Activated T-helper 1 cell treated with anti-CD3 and anti-CD28 coated beads, Interleukin-12 subunit alpha, Interleukin-12 subunit beta, Interleukin-2, Interleukin-4 antibody, amounts not matched to agents 30 ng/mL and 10 ng/mL and 1 ng/mL, durations not matched to agents 14 hours and 24 hours and 36 hours (primary cell): ENCODE measurements at regions not wholly inside any gene's neighbourhood (a gene's known extent, or its start where the extent isn't known, plus 50 kb on each side); places are given as distances from the start of the nearest gene placed in this dataset.

Source experiments
- DNase-seq: peaks from one replicate; pipeline ENCODE4 v3.0.0; 2021; ENCODE audit warnings: low spot score
- H3K27ac Mint-ChIP-seq: one replicate; pipeline ENCODE4 v1.8.0; 2021; ENCODE audit warnings: mild to moderate bottlenecking, mixed read lengths
- H3K27me3 Mint-ChIP-seq: one replicate; pipeline ENCODE4 v1.8.0; 2022; ENCODE audit warnings: mild to moderate bottlenecking, moderate library complexity, mixed read lengths; ENCODE audit not compliant: insufficient read depth
- H3K36me3 Mint-ChIP-seq: one replicate; pipeline ENCODE4 v1.8.0; 2021; ENCODE audit warnings: low read depth, mixed read lengths
- H3K4me1 Mint-ChIP-seq: one replicate; pipeline ENCODE4 v1.8.0; 2021; ENCODE audit warnings: low read depth, mixed read lengths
- H3K4me3 Mint-ChIP-seq: one replicate; pipeline ENCODE4 v1.8.0; 2021; ENCODE audit warnings: mild to moderate bottlenecking, moderate library complexity, mixed read lengths
- H3K9me3 Mint-ChIP-seq: one replicate; pipeline ENCODE4 v1.8.0; 2021; ENCODE audit warnings: mixed read lengths
- intact Hi-C: fragments of 100-400 bp; cut with micrococcal nuclease; formaldehyde crosslinking; loops from one replicate; pipeline ENCODE4 v1.15.1; 2024

DNA sequence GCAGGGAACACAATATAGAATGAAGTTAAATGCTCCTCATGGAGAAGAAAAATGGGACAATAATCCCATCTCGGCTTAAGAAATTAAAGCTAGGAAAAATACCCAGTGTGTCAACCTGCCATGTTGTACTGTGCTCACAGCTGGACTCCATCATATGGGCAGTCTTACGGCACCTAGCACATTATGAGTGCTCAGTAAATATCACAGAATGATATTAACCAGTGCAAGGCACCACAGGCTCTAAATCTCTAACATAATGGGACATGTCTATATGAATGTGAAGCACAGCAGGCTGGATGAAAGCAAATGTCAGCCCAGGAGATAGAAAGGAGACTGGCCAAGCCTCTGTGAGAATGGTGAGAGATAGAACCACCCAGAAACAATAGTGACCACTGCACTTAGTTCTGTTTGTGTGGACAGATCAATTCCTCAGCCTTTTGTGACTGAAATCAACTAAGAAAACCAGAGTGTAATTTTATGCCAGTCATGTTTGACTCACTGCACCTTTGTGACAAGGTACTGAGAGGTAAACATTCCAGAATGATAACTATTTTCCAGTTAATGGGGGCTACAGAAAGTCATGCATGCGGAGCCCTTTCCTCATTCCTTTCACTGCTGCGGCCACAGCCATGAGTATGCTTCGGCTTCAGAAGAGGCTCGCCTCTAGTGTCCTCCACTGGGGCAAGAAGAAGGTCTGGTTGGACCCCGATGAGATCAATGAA lies 140.4 kb upstream of the CDH6 start:
- H3K4me3 Mint-ChIP-seq: no peak overlapping the region
- no peak overlapping the region for H3K27ac Mint-ChIP-seq
- no peaks in the 10 kb centered on the region for H3K36me3 Mint-ChIP-seq
- no peak for DNase-seq
- intact Hi-C loops: no loop called here
- H3K27me3 Mint-ChIP-seq: no peaks in the 10 kb centered on the region
- no peaks in the 10 kb centered on the region for H3K4me1 Mint-ChIP-seq
- peaks cover 4% of the 10 kb centered on the region for H3K9me3 Mint-ChIP-seq

DNA sequence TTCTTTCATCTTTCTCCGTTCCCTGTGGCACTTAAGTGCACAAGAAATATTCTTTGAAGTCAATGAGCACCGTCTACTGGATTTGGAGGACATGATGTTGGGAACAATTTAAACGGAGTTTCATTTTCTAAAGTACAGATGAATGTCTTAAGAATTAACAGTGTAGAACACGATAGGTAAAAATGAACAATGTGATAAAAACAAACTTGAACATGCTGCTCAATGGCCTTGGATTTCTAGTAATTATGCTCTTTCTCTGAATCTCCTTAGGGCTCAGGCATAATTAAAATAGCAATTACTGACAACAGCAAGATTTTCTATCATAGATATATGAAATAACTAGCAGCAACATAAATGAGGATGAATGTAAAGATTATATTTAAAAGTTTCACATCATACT lies 142.2 kb upstream of the CDH6 start:
- intact Hi-C loops: no loop called here
- DNase-seq: no peak
- Mint-ChIP-seq H3K36me3 (no peaks in the 10 kb centered on the region), H3K27ac (no peak overlapping the region), H3K9me3 (peaks cover 4% of the 10 kb centered on the region), H3K4me1 (no peaks in the 10 kb centered on the region), H3K27me3 (no peaks in the 10 kb centered on the region), H3K4me3 (no peak overlapping the region)

DNA sequence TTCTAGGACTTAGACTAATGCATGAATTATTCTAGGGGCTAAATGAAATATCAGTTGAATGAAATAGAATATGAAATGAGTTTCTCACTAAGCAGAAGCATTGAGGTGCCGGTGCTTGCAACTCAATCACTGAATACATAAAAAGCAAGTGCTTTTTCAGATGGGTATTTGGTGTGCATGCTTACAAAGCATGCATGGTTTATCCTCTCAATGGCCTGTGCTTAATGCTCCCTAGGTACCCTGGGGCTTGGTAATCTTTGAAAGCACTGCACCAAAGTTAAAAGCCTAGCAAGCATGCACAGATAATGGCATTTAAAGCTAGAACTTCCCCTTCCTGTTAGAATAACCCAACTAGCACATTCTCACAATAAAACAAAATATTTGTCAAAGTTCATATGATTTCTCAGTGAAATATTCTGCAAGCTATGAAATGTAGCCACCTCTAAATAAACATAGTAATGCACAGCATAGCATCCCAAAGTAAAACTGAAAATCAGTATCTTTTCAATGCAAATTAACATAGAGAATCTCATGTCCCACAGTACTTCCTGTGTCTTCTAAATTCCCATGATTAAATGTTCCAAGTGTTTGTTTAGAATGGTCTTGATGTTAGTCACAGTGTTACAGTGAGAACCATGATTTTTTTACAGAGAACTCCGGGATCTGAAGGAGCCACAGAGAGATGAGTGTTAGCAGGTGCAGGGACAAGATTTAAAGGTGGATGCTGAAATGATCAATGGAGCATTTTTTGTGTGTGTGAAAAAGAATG lies 143.4 kb upstream of the CDH6 start:
- intact Hi-C loops: no loop called here
- DNase-seq: no peak
- Mint-ChIP-seq H3K27me3 (no peaks in the 10 kb centered on the region), H3K4me1 (no peaks in the 10 kb centered on the region), H3K4me3 (no peak overlapping the region), H3K27ac (no peak overlapping the region), H3K9me3 (peaks cover 9% of the 10 kb centered on the region), H3K36me3 (no peaks in the 10 kb centered on the region)

DNA sequence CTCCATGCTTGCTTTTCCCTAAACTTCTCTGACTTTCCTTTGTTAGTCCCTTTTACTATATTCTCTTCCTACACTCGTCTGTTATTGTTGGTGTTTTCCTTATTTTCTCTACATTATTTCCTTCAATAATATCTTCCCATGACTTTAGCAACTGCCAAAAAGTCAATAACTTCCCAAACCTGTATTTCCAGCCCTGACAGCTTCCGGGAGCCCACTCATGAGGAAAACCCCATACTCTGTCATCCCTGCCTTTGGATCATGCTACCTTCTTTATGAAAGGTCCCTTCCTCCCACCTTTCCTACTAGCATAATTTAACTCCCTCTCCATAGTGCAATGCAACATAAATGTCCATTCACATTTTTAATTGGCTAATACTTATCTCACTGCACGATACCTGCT lies 144.0 kb upstream of the CDH6 start:
- no peaks in the 10 kb centered on the region for H3K4me1 Mint-ChIP-seq
- intact Hi-C loops: no loop called here

DNA sequence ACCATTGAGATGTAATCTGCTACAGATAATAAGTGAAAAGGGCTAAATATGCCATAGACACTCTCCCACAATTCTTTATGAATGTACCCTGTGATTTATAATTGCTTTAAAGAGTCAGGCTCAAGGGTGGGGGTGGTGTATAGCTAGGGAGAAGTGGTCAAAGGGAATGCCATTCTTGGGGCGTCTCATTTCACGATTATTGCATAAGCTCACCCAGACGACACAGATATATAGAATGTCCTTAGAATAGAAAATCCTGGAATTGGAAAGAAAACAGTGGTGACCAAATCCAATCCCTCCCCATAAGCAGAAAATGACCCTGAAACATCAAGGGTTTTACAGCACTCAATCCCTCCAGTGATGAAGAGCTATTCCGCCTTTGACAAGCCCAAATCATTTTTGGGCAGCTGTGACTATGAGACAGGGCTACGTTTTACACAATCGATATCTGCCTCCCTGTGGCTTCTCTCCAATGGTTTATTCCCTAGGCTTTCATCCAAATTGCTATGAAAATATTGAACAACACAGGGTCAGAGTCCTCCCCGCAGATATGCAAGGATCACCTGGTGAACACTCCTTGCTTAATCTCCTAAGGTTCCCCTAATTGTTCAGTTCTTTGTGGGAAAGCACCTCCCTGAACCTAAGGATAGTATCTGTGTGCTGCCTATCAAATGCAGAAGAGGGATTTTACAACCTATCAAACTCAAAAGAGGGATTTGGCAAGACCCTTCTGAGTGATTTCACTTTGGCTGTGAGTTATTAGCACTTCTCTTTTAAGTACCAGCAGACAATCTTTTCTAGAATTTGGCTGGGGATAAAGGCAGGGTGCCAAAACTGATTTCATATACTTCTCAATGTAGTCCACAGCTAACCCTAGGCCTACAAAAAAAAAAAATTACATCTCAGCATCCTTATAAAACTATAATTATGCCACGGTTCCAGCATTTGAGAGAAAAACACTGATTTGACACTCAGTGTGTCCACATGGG lies 144.9 kb upstream of the CDH6 start:
- H3K27ac Mint-ChIP-seq: no peak overlapping the region
- H3K4me3 Mint-ChIP-seq: no peak overlapping the region
- peaks cover 14% of the 10 kb centered on the region for H3K9me3 Mint-ChIP-seq
- intact Hi-C loops: no loop called here
- H3K36me3 Mint-ChIP-seq: no peaks in the 10 kb centered on the region
- no peaks in the 10 kb centered on the region for H3K4me1 Mint-ChIP-seq
- DNase-seq: no peak
- H3K27me3 Mint-ChIP-seq: no peaks in the 10 kb centered on the region

More for the DNA sequence above, 144.0 kb upstream of the CDH6 start:
- peaks cover 14% of the 10 kb centered on the region for H3K9me3 Mint-ChIP-seq
- H3K4me3 Mint-ChIP-seq: no peak overlapping the region
- no peak for DNase-seq
- H3K27me3 Mint-ChIP-seq: no peaks in the 10 kb centered on the region
- H3K36me3 Mint-ChIP-seq: no peaks in the 10 kb centered on the region
- H3K27ac Mint-ChIP-seq: no peak overlapping the region

DNA sequence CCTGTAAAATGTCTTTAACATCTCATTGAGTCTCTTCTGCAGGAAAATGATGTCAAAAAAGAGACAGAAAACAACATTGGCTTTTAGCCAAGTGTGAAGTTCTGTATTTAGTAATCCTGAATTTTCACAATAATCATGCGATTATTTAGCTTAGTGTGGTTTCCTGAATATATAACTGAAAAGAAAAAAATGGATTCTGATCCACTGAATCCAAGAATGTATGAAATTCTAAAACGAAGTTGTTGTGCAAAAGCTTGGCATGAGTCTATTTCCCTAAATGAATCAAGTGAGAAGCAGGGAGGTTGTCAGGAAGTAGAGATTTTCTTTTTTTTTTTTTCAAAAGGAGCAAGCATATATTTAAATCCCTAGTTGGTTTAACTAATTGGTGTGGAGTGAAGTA lies 145.9 kb upstream of the CDH6 start:
- H3K27ac Mint-ChIP-seq: no peak overlapping the region

DNA sequence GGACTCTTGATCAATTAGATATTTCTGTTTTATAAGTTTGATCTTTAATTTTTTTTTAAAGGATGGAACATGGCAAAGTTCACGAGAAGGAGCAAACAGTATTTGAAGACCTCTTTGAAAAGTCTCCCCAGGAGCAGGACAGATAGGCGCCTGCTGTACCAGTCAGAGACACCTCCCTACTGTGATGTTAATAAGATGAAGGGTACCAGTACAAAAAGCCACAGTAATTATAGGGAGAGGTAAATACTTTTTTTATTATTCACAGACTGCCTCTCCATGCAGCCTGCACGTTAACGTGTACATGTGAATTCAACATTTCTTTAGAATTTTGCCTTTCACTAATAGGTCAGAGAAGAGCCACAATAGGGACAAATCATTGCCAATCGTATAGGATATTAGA lies 146.5 kb upstream of the CDH6 start:
- Mint-ChIP-seq H3K9me3 (peaks cover 17% of the 10 kb centered on the region), H3K4me1 (no peaks in the 10 kb centered on the region), H3K27me3 (no peaks in the 10 kb centered on the region), H3K36me3 (no peaks in the 10 kb centered on the region), H3K4me3 (no peak overlapping the region), H3K27ac (no peak overlapping the region)
- intact Hi-C loops: no loop called here
- no peak for DNase-seq

More for the DNA sequence above, 145.9 kb upstream of the CDH6 start:
- intact Hi-C loops: no loop called here
- H3K36me3 Mint-ChIP-seq: no peaks in the 10 kb centered on the region
- no peak overlapping the region for H3K4me3 Mint-ChIP-seq
- no peak for DNase-seq
- no peaks in the 10 kb centered on the region for H3K27me3 Mint-ChIP-seq
- peaks cover 17% of the 10 kb centered on the region for H3K9me3 Mint-ChIP-seq
- no peaks in the 10 kb centered on the region for H3K4me1 Mint-ChIP-seq

DNA sequence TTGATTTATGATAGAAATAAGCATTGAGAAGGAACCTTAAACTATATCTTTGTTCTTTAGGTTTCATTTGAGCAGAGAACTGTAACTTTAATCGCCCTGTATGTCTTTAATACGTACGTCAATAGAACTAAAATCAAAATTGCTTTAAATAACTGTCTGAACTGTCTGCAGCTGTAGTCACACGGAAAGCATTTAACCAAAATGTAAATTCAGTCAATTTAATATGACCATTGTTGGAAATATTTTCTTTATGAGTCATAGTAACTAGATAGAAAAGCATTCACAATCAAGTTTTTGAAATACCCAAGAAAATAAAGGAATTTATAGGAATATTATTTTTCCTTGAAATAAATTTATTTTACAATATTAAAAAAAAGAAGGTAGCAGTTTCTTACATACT lies 157.1 kb upstream of the CDH6 start:
- no peak for DNase-seq
- Mint-ChIP-seq H3K27ac (no peak overlapping the region), H3K36me3 (no peaks in the 10 kb centered on the region), H3K4me3 (no peak overlapping the region), H3K27me3 (no peaks in the 10 kb centered on the region), H3K9me3 (peaks cover 30% of the 10 kb centered on the region), H3K4me1 (no peaks in the 10 kb centered on the region)
- intact Hi-C loops: no loop called here

DNA sequence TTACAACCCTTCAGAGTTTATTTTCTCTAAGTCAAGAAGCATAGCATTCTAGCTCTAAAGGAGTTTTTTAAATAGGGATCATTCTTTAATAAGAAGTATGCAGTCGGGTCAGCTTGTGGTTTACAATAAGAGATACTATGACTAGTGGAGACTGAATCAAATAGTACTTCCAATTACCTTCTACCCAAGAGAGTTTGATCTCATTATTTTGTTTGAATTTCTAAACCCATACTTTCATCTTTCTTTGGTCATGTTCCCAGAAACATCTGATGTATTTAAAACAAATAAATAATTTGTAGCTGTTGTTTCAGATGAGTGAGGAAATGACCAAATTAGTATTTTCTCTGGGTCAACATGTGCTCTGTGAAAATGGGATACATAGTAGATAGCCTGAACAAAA lies 160.2 kb upstream of the CDH6 start:
- H3K9me3 Mint-ChIP-seq: peaks cover 20% of the 10 kb centered on the region
- intact Hi-C loops: no loop called here
- H3K36me3 Mint-ChIP-seq: no peaks in the 10 kb centered on the region
- H3K4me3 Mint-ChIP-seq: no peak overlapping the region
- DNase-seq: no peak
- H3K4me1 Mint-ChIP-seq: no peaks in the 10 kb centered on the region
- no peak overlapping the region for H3K27ac Mint-ChIP-seq
- H3K27me3 Mint-ChIP-seq: no peaks in the 10 kb centered on the region

DNA sequence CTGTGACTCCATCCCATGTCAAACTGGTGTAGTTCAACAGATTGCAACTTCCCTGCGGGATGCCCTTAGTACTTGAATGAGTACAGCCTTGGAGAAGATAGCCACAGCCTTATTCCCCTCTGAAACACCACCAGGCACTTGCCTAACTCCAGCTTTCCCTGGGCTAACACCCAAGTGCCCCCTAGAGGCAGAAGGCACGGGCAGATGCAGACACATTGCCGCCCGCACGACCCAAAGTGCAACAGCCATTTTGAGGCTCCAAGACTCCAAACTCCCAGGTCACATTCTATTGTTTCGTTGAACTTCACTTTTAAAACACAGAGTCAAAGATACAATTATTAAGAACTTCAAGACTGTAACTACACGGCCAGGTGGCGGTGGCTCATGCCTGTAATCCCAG lies 163.6 kb upstream of the CDH6 start:
- DNase-seq: no peak
- intact Hi-C loops: no loop called here
- no peak overlapping the region for H3K27ac Mint-ChIP-seq

DNA sequence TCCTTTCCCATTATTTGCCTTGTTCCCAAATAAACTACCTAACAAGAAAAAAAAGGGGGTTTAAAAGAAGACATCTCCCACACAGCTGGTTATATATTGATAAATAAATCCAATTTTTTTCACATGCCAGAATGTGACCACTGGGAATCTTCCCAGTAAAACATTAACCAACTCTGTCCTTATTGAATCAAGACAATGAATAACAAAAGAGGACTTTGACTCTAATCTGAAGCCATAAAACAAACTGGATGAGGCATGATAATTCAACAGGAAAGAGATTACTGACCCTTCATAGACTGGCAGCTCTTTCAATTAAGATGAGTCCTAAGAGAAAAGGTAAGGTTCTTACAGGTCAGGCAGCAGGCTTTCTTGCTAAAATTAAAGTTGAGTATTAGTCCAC lies 165.8 kb upstream of the CDH6 start:
- H3K27me3 Mint-ChIP-seq: no peaks in the 10 kb centered on the region
- no peak overlapping the region for H3K27ac Mint-ChIP-seq
- no peak for DNase-seq
- H3K4me1 Mint-ChIP-seq: no peaks in the 10 kb centered on the region
- no peak overlapping the region for H3K4me3 Mint-ChIP-seq
- H3K36me3 Mint-ChIP-seq: no peaks in the 10 kb centered on the region
- H3K9me3 Mint-ChIP-seq: peaks cover 10% of the 10 kb centered on the region
- intact Hi-C loops: no loop called here

More for the DNA sequence above, 163.6 kb upstream of the CDH6 start:
- H3K4me3 Mint-ChIP-seq: no peak overlapping the region
- no peaks in the 10 kb centered on the region for H3K27me3 Mint-ChIP-seq
- H3K9me3 Mint-ChIP-seq: peaks cover 16% of the 10 kb centered on the region
- H3K4me1 Mint-ChIP-seq: no peaks in the 10 kb centered on the region
- no peaks in the 10 kb centered on the region for H3K36me3 Mint-ChIP-seq

DNA sequence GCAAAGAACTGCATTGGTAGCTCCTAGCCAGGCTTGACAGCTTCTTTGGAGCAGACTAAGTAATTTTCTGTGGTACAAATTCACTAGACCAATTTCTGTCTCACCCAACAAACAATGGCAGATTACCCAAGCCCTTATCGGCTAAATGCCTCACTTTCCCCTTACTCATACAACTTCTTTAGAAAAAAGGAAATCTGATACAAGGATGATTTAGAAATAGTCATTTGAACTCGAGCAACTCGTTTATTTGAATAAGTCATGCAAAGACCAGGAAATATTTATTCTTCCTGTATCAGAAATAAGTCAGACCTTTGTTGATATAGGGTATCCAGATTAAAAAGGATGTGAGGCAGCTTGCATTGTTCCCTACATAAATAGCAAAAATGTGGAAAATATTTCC lies 170.4 kb upstream of the CDH6 start:
- DNase-seq: no peak
- Mint-ChIP-seq H3K9me3 (peaks cover 7% of the 10 kb centered on the region), H3K27ac (no peak overlapping the region), H3K36me3 (no peaks in the 10 kb centered on the region), H3K27me3 (no peaks in the 10 kb centered on the region), H3K4me3 (no peak overlapping the region), H3K4me1 (no peaks in the 10 kb centered on the region)
- intact Hi-C loops: no loop called here

DNA sequence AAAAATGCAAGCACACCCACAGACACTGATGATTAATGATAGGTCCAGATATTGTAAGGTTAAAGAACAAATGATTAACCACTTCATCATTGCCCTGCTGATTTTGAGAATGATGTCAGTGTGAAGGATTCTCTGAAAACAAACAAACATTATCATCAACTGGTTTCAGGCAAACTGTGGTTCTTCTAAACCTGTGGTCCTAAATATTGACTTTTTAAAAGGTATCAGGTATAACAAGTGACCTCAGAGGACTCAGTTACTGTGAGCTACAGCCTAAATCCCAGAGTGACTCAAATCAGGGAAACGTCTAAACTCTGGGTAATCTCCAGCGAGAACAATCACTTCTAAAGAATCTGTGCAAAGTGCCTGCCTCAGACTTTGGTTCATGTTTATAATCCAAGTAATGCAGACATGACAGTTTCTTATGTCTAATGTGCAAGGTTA lies 172.3 kb upstream of the CDH6 start:
- H3K27me3 Mint-ChIP-seq: no peaks in the 10 kb centered on the region
- H3K36me3 Mint-ChIP-seq: no peaks in the 10 kb centered on the region
- DNase-seq: no peak
- intact Hi-C loops: no loop called here
- H3K27ac Mint-ChIP-seq: no peak overlapping the region
- H3K4me1 Mint-ChIP-seq: no peaks in the 10 kb centered on the region
- no peak overlapping the region for H3K4me3 Mint-ChIP-seq
- H3K9me3 Mint-ChIP-seq: peaks cover 15% of the 10 kb centered on the region
